ENCODE measurements at regions not wholly inside any gene's neighbourhood (a gene's known extent, or its start where the extent isn't known, plus 50 kb on each side); places are given as distances from the start of the nearest gene placed in this dataset.

DNA sequence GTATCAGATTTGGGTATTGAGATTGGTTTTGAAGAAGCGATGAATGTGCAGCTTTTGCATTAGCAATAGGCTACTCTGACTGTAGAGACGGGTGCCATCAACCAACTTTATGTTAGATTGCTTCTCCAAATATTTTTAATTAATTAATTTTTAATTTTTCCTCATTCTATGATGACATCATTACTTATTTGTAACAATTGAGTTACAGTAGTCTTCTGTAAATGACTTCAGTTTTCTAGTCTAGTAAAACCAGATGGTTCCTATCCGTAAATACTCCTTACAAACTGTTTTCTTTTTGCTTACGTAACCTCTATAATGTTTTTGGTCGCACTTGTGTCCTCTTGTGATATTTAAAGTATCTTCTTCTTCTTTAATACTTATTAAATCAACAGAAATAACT is 118.1 kb downstream of the ZNF736 start:
- TF ChIP-seq JUN (CRISPR knock-in tag; IDR thresholded peaks at IDR 0.05) (no peak), ZNF839 (CRISPR knock-in tag; IDR thresholded peaks at IDR 0.05; ENCODE audit: borderline replicate concordance) (no peak), KDM4B (CRISPR knock-in tag; IDR thresholded peaks at IDR 0.05) (no peak), ZC3H4 (CRISPR knock-in tag; IDR thresholded peaks at IDR 0.05; ENCODE audit: borderline replicate concordance) (no peak), MAZ (IDR thresholded peaks at IDR 0.05; ENCODE audit: borderline replicate concordance, low read depth, low read length) (no peak), MAZ (CRISPR knock-in tag; IDR thresholded peaks at IDR 0.05; ENCODE audit: low read depth) (no peak), NFE2L2 (IDR thresholded peaks at IDR 0.05; ENCODE audit: low read length) (no peak), NBN (conservative IDR thresholded peaks at IDR 0.05) (no peak), POLR2A (IDR thresholded peaks at IDR 0.05; ENCODE audit: insufficient read depth in 1 of 2, low read depth in 2 of 2, low read length in 2 of 2) (no peak), ZNF496 (CRISPR knock-in tag; IDR thresholded peaks at IDR 0.05; ENCODE audit: insufficient replicate concordance) (no peak), ZNF563 (CRISPR knock-in tag; IDR thresholded peaks at IDR 0.05) (no peak)
- TF ChIP-seq, protein P1, sequence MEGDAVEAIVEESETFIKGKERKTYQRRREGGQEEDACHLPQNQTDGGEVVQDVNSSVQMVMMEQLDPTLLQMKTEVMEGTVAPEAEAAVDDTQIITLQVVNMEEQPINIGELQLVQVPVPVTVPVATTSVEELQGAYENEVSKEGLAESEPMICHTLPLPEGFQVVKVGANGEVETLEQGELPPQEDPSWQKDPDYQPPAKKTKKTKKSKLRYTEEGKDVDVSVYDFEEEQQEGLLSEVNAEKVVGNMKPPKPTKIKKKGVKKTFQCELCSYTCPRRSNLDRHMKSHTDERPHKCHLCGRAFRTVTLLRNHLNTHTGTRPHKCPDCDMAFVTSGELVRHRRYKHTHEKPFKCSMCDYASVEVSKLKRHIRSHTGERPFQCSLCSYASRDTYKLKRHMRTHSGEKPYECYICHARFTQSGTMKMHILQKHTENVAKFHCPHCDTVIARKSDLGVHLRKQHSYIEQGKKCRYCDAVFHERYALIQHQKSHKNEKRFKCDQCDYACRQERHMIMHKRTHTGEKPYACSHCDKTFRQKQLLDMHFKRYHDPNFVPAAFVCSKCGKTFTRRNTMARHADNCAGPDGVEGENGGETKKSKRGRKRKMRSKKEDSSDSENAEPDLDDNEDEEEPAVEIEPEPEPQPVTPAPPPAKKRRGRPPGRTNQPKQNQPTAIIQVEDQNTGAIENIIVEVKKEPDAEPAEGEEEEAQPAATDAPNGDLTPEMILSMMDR (CRISPR knock-in tag; IDR thresholded peaks at IDR 0.05), result no peak
